ENCODE measurements at regions not wholly inside any gene's neighbourhood (a gene's known extent, or its start where the extent isn't known, plus 50 kb on each side); places are given as distances from the start of the nearest gene placed in this dataset.
"Not testable (repeated sequence)": the region's sequence is repeated elsewhere in the genome, so short reads cannot be mapped to it uniquely, and the experiment has no call there.

DNA sequence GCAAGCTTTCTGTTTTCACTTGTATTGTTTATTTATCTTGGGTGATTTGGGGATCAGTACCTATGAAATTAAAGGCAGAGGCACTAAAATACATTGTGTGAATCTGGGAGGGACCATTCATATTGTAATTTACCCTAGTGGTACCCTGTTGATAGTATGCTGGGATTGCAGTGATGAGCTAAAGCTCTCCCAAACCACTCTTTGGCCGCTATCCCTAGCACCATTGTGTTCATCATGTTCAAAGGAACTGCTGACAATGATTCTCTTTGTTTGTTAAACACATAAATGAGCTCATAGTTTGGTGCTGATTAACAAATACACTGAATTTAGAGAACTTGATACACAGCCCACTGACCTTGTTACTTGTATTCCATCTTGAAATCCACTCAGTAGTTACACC, 1469.8 kb downstream of the CDH11 start:
- no peaks in the 10 kb centered on the region for H3K36me3 Mint-ChIP-seq
- no peaks in the 10 kb centered on the region for H3K4me1 Mint-ChIP-seq
- no peak overlapping the region for H3K4me3 ChIP-seq (ENCODE audit: low read length)
- no peaks in the 10 kb centered on the region for H3K27me3 Mint-ChIP-seq (ENCODE audit: low read depth in 2 of 2)
- 89% methylated on average over 1 of the region's 1 CpG for WGBS (ENCODE audit: insufficient coverage)
- H3K4me3 Mint-ChIP-seq: no peak overlapping the region
- DNase-seq: no peak
- H3K4me1 ChIP-seq (ENCODE audit: control insufficient read depth, insufficient read depth, low read length): no peaks in the 10 kb centered on the region
- H3K27me3 ChIP-seq (ENCODE audit: control insufficient read depth, insufficient read depth, low read length): no peaks in the 10 kb centered on the region
- no peaks in the 10 kb centered on the region for H3K9me3 ChIP-seq (ENCODE audit: control insufficient read depth, insufficient read depth, low read length)
- intact Hi-C loops (cut with micrococcal nuclease): no loop called here
- ATAC-seq: no peak
- H3K27ac ChIP-seq (ENCODE audit: low read length): no peak overlapping the region
- no peak for TF ChIP-seq CTCF (IDR thresholded peaks at IDR 0.05)
- H3K36me3 ChIP-seq (ENCODE audit: control insufficient read depth, insufficient read depth, low read length): no peaks in the 10 kb centered on the region
- H3K27ac Mint-ChIP-seq: no peak overlapping the region
- H3K9me3 Mint-ChIP-seq: peaks cover 6 to 9% of the 10 kb centered on the region in 2 donors

GRCh38 chr16:63650550-63650949, 1471.3 kb downstream of the CDH11 start:
- peaks cover 11 to 15% of the 10 kb centered on the region in 2 donors for H3K9me3 Mint-ChIP-seq
- intact Hi-C loops (cut with micrococcal nuclease): no loop called here
- DNase-seq: no peak
- no peaks in the 10 kb centered on the region for H3K4me1 Mint-ChIP-seq
- peaks cover 4% of the 10 kb centered on the region for H3K36me3 Mint-ChIP-seq
- Histone ChIP-seq H3K4me3 (ENCODE audit: low read length) (no peak overlapping the region), H3K27me3 (ENCODE audit: control insufficient read depth, insufficient read depth, low read length) (no peaks in the 10 kb centered on the region), H3K9me3 (ENCODE audit: control insufficient read depth, insufficient read depth, low read length) (no peaks in the 10 kb centered on the region), H3K4me1 (ENCODE audit: control insufficient read depth, insufficient read depth, low read length) (no peaks in the 10 kb centered on the region), H3K27ac (ENCODE audit: low read length) (no peak overlapping the region), H3K36me3 (ENCODE audit: control insufficient read depth, insufficient read depth, low read length) (no peaks in the 10 kb centered on the region)
- H3K27ac Mint-ChIP-seq: no peak overlapping the region
- no peak for TF ChIP-seq CTCF (IDR thresholded peaks at IDR 0.05)
- ATAC-seq: no peak
- WGBS (ENCODE audit: insufficient coverage): no CpG with 5 or more reads among the region's 4 CpGs
- no peak overlapping the region for H3K4me3 Mint-ChIP-seq
- no peaks in the 10 kb centered on the region for H3K27me3 Mint-ChIP-seq (ENCODE audit: low read depth in 2 of 2)

GRCh38 chr16:63633706-63634445, 1488.0 kb downstream of the CDH11 start:
- H3K4me3 ChIP-seq (ENCODE audit: low read length); DNase-seq; H3K27me3 Mint-ChIP-seq (ENCODE audit: low read depth in 2 of 2); H3K27ac ChIP-seq (ENCODE audit: low read length); intact Hi-C loops (cut with micrococcal nuclease); H3K27me3 ChIP-seq (ENCODE audit: control insufficient read depth, insufficient read depth, low read length); ATAC-seq; H3K4me1 ChIP-seq (ENCODE audit: control insufficient read depth, insufficient read depth, low read length); H3K36me3 Mint-ChIP-seq; H3K36me3 ChIP-seq (ENCODE audit: control insufficient read depth, insufficient read depth, low read length); H3K9me3 ChIP-seq (ENCODE audit: control insufficient read depth, insufficient read depth, low read length); H3K4me3 Mint-ChIP-seq; H3K4me1 Mint-ChIP-seq; H3K27ac Mint-ChIP-seq: not testable (repeated sequence)
- peaks cover 11 to 30% of the 10 kb centered on the region in 2 donors for H3K9me3 Mint-ChIP-seq
- WGBS (ENCODE audit: insufficient coverage): 82% methylated on average over 9 of the region's 10 CpGs

GRCh38 chr16:63629272-63629671, 1492.6 kb downstream of the CDH11 start:
- Mint-ChIP-seq H3K4me1 (no peaks in the 10 kb centered on the region), H3K27ac (no peak overlapping the region), H3K36me3 (no peaks in the 10 kb centered on the region), H3K4me3 (no peak overlapping the region), H3K9me3 (peaks cover 7 to 22% of the 10 kb centered on the region in 2 donors), H3K27me3 (ENCODE audit: low read depth in 2 of 2) (no peaks in the 10 kb centered on the region)
- no peaks in the 10 kb centered on the region for H3K27me3 ChIP-seq (ENCODE audit: control insufficient read depth, insufficient read depth, low read length)
- ATAC-seq (no peak), DNase-seq (no peak)
- H3K27ac ChIP-seq (ENCODE audit: low read length): no peak overlapping the region
- no peak overlapping the region for H3K4me3 ChIP-seq (ENCODE audit: low read length)
- no peaks in the 10 kb centered on the region for H3K36me3 ChIP-seq (ENCODE audit: control insufficient read depth, insufficient read depth, low read length)
- no peaks in the 10 kb centered on the region for H3K4me1 ChIP-seq (ENCODE audit: control insufficient read depth, insufficient read depth, low read length)
- intact Hi-C loops (cut with micrococcal nuclease): no loop called here
- H3K9me3 ChIP-seq (ENCODE audit: control insufficient read depth, insufficient read depth, low read length): peaks cover 4% of the 10 kb centered on the region
- TF ChIP-seq CTCF (IDR thresholded peaks at IDR 0.05): no peak

Data from natural killer cell (primary cell).